Ovary (tissue), 3 donors: ENCODE measurements at regions not wholly inside any gene's neighbourhood (a gene's known extent, or its start where the extent isn't known, plus 50 kb on each side); places are given as distances from the start of the nearest gene placed in this dataset.

Experiments
- POLR2A ChIP-seq: fragments of 450-650 bp; IDR thresholded peaks from one replicate; pipeline ENCODE4 v1.6.1; 2017; ENCODE audit warnings: antibody characterized with exemption, mild to moderate bottlenecking, moderate library complexity
- TF ChIP-seq, protein P1 (sequence below), 3 donors: fragments of 450-650 bp in 2 of 3; fragments of 200-600 bp in 1 of 3; IDR thresholded peaks; one replicate each; pipeline versions ENCODE4 v1.5.1 to v1.8.0; 2016 to 2022; ENCODE audit warnings: antibody characterized with exemption in 3 of 3, mild to moderate bottlenecking in 1 of 3
- donor health status: DM: no; HTN: no; CAD: no.

DNA sequence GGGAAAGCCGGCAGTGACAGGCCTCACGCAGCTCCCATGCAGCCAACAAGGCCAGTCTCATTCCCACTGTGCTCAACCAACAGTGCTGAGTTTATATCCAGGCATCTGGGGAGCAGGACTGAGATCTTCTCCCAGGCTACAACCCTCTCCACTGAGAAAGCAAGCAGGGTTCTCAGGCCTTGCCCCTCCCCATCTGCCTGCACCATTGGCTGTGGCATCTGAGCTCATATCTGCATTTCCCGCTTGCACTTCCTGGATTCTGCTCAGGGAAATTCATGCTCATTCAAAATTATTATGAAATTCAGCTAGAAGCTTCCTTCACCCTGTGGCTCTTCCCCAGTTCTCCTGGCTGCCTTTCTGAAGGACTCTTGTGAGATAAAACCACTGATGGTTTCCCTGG lies 1029.0 kb downstream of the GRM8 start:
- TF ChIP-seq, protein P1, sequence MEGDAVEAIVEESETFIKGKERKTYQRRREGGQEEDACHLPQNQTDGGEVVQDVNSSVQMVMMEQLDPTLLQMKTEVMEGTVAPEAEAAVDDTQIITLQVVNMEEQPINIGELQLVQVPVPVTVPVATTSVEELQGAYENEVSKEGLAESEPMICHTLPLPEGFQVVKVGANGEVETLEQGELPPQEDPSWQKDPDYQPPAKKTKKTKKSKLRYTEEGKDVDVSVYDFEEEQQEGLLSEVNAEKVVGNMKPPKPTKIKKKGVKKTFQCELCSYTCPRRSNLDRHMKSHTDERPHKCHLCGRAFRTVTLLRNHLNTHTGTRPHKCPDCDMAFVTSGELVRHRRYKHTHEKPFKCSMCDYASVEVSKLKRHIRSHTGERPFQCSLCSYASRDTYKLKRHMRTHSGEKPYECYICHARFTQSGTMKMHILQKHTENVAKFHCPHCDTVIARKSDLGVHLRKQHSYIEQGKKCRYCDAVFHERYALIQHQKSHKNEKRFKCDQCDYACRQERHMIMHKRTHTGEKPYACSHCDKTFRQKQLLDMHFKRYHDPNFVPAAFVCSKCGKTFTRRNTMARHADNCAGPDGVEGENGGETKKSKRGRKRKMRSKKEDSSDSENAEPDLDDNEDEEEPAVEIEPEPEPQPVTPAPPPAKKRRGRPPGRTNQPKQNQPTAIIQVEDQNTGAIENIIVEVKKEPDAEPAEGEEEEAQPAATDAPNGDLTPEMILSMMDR (IDR thresholded peaks at IDR 0.05), result no peak
- no peak for TF ChIP-seq POLR2A
